ENCODE measurements at regions not wholly inside any gene's neighbourhood (a gene's known extent, or its start where the extent isn't known, plus 50 kb on each side); places are given as distances from the start of the nearest gene placed in this dataset.
"Not testable (repeated sequence)": the region's sequence is repeated elsewhere in the genome, so short reads cannot be mapped to it uniquely, and the experiment has no call there.

DNA sequence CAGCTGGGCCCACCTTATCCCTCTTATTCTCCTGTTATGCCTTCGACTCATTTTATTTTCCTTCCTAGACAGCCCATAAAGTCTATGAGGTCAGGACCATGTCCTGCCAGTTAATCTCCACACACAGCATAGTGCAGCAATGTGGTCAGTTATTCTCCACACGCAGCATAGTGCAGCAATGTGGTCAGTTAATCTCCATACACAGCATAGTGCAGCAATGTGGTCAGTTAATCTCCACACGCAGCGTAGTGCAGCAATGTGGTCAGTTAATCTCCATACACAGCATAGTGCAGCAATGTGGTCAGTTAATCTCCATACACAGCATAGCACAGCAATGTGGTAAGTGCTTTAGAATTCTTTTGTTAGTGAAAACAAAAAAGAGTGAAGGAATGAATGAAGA, 77.8 kb downstream of the TEX36 start:
- no peak for DNase-seq

DNA sequence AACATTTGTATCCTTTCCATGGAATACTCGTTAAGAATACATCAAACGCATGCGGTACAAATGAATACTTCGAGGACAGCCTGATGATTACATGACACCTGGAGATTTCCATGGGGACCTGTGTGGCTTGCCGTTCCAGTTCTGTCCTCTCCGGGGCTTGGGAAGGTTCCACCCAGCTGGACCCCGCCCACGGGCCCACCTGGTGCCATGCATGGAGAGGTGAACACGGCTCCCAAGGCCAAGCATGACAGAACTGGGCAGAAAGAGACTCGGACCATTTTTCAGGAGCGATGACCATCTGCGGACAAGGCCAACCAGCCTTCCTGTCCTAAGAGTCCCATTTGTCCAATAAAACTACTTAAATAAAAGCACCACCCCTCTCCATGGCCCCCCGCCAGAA, 80.1 kb downstream of the TEX36 start:
- DNase-seq: no peak

DNA sequence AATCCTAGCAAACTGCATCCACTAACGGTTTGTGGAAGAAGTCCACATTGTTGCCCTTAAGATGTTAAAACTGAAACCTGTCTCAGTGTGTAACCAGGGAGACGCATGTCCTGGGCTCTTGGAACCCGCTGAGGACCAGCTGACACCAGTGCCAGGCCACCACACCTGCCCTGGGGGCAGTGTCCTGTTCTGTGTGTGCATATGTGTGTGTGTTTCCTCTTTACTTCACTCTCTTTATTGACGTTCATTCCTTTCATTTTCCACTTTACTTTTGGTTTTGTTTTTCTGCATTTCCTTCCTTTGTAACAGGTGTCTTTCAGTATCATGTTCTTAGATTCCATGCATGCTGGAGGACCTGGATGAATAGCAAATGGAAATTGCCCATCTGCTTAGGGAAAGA, 83.8 kb downstream of the TEX36 start:
- no peak for DNase-seq

DNA sequence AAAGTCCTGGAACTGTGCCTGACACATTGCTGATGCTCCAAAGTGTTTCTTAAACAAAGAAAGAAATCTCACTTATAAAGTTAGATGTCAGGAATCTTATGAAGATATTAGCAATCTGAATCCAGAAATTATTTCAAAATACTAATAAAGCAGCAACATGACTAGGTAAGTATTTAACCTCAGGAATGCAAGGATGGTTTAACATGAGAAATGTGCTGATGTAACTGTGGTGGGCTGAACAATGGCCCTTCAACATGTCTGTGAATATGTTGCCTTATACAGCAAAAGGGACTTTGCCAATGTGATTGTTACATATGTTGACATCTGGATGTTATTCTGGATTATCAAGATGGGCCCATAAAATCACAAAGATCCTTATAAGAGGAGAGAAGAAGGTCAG, 87.1 kb downstream of the TEX36 start:
- DNase-seq: no peak

DNA sequence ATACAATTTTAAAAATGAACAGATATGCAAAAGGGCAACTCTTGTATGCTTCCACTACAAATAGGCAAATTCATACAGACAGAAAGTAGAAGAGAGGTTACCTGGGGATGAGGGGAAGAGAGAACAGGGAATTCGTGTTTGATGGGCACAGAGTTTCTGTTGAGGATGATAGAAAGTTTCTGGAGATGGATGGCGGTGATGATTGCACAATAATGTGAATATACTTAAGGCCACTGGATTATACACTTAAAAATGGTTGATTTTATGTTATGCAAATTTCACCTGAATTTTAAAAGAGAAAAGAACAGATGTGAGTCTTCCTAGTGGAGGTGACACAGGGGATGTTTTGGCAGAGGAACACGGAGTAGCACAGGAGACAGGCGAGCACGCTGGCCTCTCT, 89.3 kb downstream of the TEX36 start:
- no peak for DNase-seq

DNA sequence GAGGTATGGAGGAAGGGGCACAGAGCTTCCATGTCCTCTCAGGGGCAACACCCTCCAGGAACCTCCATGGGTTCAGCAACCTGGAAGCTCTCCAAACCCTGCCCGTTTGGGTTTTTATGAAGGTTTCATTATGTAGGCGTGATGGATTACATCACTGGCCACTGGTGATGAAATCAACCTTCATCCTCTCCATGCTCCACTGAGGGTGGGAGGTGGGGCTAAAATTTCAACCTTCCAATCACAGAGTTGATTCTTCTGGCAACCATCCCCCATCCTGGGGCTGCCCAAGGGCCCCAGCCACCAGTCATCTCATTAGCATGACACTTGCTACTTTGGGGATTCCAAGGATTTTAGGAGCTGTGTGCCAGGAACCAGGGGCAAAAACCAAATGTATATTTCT, 90.1 kb downstream of the TEX36 start:
- no peak for DNase-seq

DNA sequence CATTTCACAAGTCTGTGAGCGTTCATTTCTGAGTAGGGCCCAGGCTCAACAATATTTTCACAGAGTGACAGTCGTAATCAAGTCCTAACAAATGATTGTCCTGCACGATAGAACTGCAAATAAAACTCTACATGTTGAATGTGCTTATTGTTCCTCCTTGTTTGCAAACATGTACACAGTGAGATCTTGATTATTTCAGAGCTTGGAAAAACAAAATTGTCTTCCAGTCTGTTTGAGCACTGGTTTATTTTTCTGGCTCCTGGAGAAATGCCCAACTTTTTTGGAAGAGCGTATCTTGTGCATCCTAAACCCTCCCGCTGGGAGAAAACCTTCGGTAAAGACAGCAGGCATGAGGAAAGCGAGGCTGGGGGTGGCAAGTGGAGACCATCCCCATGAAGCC, 91.1 kb downstream of the TEX36 start:
- no peak for DNase-seq

DNA sequence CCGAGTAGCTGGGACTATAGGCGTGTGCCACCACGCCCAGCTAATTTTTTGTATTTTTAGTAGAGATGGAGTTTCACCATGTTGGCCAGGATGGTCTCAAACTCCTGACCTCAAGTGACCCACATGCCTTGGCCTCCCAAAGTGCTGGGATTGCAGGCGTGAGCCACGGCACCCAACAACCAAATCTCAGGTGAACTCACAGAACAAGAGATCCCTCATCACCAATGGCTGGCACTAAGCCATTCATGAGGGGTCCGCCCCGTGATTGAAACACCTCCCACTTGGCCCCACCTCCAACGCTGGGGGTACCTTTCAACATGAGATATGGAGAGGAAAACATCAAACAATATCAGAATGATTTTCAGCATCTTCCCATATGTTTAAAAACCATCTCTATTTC, 94.2 kb downstream of the TEX36 start:
- not testable (repeated sequence) for DNase-seq

DNA sequence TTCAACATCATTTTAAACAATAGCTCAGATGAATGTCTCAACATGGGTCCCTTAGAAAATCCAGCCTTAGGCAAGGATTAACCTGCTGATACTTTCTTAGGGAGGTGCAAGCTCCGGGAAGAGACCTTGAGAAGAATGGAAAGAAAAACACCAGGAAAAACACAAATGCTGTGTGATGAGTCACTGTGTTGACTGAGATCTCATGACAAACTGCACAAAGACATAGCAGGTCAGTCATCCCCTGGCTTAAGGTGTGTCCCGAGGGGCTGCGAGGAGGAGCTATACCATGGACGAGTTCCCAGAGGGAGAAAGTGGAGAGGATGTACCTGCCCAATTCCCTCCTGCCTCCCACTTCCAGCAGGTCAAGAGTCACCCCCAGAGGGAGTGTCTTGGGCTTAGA, 98.0 kb downstream of the TEX36 start:
- DNase-seq: no peak

DNA sequence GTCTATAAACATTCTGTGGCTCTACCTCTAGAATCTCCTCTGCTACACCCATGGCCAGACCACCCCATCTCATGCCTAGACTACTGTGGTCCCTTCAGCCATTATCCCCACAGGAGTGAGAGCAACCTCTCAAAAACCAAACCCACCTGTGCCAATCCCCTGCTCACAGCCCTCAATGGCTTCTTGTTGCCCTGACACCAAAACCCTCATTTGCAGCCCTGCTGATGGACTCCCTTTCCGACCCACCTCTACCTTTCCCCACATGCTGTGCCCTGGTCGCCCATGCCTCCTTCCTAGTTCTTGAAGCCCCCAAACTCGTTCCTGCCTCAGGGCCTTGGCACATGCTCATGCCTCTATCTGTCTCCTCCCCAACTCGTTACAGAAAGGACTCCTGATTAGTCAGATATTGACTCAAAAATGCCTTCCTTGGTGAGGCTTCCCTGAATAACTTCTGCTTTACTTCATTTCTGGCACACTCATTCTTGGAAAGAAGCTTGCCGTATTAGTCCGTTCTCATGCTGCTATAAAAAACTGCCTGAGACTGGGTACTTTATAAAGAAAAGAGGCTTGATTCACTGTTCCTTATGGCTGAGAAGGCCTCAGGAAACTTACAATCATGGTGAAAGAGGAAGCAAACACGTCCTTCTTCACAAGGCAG, 104.2 kb downstream of the TEX36 start:
- no peak for DNase-seq

DNA sequence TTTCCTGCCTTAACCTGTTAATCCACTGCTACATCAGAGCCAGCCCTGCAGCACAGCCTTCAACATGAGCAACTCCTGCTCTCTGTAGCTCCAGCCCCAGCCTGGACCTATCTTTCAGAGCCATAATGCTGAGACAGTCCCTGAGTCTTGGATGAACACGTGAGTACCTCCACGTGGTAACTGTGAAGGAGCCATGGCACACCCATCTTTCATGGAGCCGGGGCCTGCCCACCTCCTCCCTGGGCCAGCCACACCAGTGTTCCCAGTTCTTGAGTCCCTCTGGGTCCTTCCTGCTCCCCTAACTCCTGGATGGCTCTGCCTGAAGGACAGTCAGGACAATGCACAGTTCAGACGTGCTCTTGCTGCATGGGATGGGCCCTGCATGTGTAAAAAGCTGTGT, 107.1 kb downstream of the TEX36 start:
- DNase-seq: no peak

DNA sequence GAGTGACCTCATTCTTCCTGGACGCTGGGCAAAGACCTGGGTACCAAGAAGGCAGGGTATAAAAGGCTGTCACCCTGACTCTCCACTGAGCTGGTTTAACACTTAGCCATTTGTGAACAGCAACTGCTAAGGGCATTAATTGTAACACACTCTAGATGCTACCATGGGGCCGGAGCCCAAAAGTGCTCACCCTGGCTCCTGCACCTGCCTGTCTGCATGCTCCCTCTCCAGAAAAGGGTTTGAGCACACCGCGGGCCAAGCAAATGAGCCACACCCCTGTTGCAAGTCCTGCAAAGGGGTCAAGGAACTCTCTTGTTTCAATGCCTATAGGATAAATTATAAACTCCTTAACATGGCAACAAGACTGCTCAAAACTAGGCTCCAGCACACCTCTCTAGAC, 114.8 kb downstream of the TEX36 start:
- no peak for DNase-seq

DNA sequence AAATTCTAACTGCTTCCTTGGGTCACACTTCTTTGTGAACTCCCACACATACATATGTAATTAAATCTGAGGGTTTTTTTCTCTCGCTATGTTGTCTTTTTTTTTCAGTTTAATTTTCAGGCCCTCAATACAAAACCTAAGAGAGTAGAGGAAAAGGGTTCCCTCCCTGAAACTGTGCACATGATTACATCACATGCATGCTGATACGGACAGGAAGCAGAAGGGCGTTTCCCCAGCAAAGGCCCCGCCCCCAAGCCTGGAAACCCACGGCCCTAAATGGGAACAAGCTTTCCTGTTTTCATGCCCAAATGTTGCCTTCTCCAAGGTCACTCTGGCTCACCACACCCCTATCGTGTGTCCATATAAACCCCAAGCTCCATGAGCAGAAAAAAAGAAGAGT, 115.4 kb downstream of the TEX36 start:
- DNase-seq: no peak

DNA sequence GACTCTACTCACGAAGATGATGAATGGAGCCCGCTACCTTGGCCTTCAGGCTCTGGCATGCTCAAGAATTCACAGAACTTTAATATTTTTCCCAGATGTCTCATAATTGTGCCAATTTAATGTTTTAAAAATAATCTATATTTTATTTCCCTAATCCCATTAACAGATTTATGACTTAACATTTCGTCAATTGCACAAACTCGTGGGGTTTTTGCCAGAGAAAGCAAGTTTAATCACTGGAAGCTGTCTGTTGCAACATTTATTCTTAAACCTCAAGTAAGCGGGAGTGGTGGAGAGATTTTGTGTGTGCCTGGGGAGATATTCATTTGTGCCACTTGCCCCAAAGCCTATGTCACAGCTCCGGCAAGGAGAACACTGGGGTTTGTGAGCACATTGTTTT, 117.9 kb downstream of the TEX36 start:
- DNase-seq: no peak

DNA sequence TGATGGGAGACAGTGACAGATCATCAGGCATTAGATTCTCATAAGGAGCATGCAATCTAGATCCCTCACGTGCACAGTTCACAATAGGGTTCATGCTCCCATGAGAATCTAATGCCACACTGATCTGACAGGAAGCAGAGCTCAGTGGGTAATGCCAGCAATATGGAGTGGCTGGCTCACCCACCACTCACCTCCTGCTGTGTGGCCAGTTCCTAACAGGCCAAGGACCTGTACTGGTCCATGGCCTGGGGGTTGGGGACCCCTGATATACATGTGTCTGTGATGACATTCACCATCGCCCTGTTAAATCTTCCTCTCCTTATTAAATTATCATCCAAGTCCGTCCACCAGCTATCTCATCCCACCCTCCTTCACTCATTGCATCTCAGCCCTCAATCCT, 118.4 kb downstream of the TEX36 start:
- no peak for DNase-seq

DNA sequence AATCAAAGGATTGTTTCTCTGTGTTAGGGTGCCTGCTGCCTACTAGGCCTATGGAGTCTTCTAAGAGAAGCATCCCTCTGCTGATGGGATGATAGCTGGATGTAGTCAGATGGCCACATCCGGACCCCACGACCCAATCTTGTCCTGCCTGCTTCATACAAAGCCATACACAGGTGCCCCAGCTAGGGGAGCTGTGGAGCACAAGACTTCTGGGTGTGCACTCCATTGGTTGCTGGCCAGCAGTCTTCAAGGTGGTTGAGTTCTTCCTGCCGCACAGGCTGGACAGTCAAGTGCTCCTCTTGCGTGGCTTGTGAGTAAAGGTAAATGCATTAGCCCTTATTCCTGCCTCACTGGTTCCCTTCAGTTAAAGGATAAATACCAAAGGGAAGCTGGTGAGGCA, 120.2 kb downstream of the TEX36 start:
- DNase-seq: no peak

DNA sequence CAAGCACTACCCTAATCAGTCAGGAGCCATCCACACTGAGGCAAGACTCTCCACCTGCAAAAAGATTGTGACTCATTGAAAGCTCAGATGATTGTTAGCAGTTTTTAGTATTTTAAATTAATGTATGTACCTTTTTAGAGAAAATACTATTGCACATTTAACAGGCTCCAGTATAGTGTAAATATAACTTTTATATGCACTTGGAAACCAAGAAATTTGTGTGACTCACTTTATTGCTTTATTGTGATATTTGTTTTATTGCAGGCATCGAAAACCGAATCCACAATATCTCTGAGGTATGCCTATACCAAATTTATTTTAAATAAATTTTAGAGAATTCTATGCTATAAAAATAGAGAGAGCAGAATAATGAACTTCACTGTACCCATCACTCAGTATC, 122.0 kb downstream of the TEX36 start:
- no peak for DNase-seq

DNA sequence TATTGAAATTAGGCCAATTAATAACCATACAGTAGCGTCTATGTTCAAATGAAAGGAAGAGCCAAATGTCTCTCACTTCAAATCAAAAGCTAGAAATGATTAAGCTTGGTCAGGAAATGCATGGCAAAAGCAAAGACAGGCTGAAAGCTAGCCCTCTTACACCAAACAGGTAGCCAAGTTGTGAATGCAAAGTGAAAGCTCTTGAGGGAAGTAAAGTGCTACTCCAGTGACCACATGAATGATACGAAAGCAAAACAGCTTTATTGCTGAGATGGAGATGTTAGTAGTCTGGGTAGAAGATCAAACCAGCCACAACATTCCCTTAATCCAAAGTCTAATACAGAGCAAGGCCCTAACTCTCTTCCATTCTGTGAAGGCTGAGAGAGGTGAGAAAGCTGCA, 123.8 kb downstream of the TEX36 start:
- no peak for DNase-seq

DNA sequence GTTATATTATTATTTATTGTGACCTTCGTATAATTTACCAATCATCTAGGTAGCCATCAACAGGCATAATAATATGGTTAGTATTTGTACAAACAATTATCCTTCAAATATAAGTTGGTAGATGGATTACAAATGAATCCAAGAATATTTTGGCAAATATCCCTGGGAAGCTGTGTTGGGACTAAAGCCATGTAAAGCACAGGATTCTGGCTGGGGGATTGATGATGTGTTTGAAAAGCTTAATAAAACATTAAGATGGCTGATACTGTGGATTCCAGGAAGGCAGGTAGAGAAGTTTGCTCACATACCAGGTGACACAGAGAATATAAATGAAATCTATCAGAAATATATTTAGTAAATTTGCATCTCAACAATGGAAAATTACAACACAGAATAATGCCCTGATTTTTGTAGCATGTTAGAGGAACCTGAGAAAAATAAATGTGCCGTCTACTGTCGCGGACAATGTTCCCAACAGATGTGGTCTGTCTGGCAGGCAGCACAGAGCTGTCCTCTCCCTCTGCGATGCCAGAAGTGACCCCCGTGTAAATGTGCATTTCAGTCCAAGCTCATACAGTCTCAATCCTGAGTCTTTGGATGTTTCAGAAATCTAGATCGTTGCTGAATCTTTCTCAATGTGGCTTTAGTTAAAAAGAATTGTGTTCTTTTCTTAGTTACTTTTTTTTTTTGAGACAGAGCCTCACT, 125.0 kb downstream of the TEX36 start:
- DNase-seq: no peak

DNA sequence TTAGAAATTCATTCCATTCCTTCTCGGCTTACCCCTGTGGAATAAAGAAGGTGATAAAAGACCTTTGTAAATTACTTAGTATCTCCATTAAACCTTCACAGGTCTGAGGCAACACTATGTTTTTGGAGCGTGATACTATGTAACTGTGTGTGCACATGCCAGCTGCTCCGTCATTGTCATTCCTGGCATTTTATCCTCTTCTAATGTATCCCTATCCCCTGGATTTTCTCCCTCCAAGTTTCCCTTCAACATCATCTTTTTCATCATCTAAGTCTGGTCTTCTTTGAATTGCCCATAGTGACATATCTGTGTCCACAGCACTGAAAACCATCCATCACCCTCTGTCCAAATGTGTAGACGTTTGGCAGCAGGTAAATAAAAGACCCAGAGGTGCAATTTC, 125.7 kb downstream of the TEX36 start:
- no peak for DNase-seq

DNA sequence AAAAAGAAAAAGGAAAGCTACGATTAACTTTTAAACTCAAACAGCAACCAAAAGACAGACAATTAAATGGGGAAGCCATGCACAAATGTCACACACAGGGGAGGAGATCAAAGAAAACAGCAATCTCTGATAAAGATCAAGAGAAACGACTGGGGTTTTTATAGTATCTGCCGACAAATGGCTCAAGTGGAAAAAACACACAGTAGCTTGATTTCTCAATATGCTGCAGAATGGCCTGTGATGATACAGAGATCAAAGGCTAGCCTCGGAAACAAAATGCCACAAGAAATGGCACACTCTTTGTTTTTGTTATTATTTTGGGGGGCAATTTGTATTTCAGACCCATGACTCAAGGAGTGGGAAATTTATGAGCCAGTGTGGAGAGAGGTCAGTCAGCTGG, 126.1 kb downstream of the TEX36 start:
- DNase-seq: no peak

DNA sequence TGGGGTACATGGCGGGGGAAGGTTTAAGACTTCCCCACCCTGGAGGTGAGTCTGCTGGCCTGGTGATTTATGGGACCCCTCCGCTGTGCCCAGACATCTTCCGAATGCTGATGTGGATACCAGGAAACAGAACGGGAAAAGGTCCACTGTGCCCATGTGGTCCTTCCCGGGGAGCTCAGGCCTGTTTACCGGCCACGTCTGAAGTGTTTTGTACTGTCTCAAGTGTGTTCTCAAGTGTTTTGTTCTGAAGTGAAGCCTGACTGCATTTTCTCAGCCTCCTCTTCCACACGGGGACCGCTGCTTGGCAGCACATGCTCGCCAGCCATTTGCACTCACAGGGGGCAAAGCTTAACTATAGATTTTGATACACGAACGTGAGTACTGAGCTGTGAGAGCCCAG, 127.2 kb downstream of the TEX36 start:
- DNase-seq: no peak

DNA sequence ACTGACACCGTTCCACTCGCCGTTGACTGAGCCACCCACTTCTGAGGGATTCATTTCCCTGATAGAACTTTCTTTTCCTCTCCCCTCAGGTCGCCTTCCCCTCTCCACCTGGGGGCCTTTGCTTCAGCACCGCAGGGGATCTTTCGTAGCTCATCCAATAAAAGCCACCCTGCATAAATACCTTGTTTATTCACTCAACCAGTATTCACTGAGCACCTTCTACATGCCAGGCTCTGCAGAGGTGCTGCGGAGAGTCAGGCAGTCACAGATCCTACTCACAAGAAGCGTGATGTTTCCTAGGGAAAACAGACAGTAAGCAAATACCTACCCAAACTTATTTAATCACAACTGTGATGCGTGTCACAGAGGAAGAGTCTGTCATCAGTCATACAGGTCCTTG, 127.7 kb downstream of the TEX36 start:
- DNase-seq: no peak

DNA sequence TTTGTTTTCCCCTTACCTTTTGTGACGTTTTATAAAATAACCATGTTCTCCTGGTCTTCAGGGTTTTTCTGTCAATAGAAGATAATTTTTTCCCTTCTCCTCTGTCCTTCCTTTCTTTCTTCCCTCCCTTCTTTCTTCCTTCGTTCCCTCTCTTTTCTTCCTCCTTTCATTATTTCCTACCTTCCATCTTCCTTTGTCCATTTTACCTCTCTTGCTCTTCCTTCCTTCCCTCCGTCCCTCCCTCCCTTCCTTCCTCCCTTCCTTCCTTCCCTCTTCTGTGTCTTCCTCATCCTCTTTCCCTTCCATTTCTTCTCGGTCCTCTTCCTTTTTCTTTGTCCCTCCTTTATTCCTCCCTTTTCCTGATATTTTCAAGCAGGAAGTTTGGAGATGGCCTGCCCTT, 128.2 kb downstream of the TEX36 start:
- DNase-seq: no peak

DNA sequence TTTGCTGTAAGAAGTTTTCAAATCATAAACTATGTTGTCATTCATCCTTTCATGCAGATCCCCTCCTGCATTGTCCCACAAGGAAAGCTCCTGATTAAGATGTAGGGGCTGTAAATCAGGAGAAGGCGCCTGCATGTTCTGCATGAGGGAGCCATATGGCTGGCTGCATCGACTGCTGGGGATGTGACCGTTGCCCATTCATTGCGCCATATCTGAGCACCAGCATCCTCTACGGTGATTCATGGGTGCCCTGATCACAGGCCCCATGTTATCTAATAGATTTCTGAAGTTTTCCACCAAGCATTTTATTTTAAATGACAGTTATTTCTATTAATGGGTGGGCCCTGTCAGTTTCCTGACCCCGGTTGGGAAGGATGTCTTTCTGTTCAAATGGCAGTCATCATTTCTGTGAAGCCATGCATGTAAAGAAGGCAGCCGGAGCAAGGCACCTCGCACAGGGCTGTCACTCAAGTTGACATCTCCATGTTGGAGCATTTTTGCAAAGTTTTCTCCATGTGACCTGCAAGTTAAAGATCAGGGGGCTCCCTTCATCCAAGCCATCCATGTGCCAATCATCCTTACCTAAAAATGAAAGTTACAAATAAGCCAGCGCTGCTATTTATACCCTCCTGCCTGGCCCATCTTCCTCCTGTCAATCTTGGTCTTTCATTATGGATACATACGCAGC, 128.8 kb downstream of the TEX36 start:
- DNase-seq: no peak
